GM21529 (cell line): ENCODE measurements at regions not wholly inside any gene's neighbourhood (a gene's known extent, or its start where the extent isn't known, plus 50 kb on each side); places are given as distances from the start of the nearest gene placed in this dataset.
"Not testable (repeated sequence)": the region's sequence is repeated elsewhere in the genome, so short reads cannot be mapped to it uniquely, and the experiment has no call there.

Experiments
- ATAC-seq: cut with Tn5 transposase; IDR thresholded peaks from one replicate; pipeline ENCODE4 v1.9.1; 2021; ENCODE audit not compliant: unreplicated experiment

DNA sequence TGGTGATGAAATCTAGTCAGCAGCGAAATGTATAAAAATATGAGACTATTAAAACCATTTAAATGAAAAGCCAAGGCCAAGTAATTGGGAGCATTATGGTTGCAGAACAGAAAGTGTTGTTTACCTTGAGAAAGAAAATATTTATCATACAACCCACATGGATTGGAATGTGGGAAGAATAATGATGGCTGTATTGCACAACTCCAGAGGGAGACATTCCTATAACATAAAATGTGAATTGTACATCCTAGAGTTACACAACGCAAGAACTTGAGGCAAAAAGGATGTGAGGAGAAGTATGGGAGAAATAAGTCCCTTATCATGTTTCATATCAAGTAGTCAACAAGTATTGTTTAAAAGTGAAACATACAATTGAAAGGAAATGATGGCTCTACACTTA, 1014.0 kb upstream of the SEMA6A start:
- ATAC-seq = no peak

GRCh38 chr5:117587111-117587510, 1012.5 kb upstream of the SEMA6A start:
- ATAC-seq = no peak

DNA sequence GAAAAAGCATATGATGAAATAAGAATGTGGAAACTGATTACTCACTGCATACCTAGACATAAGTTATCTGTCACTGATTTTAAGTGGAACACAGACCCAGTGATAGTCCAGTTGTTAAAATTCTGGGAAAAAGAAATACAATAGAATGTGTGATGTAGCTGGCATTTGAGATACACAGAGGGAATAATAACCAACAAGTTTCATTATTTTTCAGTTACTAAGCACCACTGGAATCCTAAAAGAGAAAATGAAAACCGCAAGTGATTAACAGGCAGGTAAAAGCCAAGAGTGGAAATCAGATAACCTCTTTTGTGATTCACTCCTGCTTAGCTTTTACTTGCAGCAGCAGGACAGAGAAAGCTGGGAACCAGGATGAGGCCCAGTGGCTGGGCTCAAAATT, 994.0 kb upstream of the SEMA6A start:
- no peak for ATAC-seq

DNA sequence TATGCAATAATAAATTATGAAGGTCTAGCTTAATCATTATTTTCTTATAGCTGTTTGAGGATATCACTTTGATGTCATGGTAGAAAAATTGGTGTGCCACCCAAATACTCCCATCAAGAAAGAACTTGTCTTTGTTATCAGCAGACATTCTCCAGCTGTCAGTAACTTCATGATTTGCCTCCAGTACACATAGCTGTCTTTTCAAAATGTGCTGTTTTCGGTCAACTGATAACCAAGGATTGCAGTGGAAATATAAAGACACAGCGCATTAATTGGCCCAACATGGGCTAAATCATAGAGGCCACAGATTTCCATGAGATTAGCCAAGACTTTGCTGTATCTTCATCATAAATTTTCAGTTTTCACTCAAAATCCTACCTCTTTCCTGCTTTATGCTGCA, 993.5 kb upstream of the SEMA6A start:
- ATAC-seq = no peak

DNA sequence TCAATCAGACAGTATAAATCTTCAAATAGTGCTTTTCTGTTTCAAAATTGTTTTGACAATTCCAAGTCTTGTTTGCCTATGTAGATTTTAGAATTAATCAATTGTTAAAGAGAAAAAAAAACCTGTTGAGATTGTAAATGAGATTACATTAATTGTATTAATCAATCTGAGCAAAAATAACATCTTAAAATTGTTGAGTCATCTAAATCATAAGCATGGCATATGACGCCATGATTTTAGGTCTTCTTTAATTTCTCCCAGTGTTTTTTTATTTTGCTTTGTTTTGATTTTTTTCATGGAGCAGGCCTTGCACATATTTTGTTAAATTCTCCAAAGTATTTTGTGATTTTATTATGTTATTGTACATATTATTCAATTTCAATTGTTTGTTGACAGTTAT, 988.0 kb upstream of the SEMA6A start:
- ATAC-seq = no peak

DNA sequence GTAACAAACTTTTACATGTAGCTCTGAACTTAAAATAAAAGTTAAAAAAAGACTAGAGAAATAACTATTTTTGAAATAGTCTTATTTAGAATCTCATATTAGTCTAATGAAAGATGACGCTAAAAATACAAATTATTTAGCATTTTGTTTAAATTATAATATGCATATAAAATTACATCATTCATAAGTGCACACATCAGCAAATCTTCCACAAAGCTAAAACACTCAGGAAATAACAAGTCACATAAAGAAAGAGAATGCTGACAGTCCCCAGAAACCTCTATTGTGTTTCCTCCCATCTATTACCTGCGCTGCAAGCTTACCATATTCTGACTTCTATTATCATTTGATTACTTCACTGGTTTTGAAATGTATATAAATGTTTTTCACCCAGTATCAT, 986.9 kb upstream of the SEMA6A start:
- no peak for ATAC-seq

DNA sequence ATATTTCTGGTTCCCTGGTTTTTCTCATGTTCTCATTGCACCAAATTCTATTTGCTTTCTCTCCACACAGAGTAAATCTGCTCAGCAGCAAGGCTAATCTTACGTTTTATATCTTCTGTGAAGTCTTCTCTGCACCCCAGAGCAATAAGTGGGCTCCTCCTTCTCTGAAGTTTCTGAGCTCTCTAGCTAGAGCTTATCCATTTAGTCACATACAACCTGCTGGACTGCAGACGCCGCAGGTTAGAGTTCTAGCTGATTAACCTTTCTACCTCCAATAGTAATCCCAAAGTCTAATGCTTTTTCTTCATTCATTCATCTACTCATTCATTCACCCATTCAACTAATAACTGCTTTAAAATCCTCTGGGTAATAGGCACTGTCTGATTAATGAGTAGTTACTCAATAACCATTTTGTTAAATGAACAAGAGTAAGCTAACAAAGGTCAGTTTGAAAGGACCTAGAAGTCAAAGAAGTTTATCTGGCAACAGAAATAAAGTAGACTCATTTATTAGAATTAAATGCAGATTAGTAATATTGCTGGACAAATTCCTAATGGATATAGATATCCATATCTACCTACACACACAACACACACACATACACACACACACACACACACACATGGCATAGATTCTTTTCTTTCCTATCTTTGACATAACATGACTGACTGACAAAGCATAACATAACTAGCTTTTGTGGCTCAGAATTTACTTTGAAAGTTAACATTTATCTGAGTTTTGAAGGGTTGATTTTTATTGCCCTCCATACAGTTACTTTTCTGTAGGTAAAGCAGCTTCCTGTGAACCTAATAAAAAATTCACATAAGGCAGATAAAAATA, 984.6 kb upstream of the SEMA6A start:
- no peak for ATAC-seq

GRCh38 chr5:117551236-117551635, 976.6 kb upstream of the SEMA6A start:
- no peak for ATAC-seq

DNA sequence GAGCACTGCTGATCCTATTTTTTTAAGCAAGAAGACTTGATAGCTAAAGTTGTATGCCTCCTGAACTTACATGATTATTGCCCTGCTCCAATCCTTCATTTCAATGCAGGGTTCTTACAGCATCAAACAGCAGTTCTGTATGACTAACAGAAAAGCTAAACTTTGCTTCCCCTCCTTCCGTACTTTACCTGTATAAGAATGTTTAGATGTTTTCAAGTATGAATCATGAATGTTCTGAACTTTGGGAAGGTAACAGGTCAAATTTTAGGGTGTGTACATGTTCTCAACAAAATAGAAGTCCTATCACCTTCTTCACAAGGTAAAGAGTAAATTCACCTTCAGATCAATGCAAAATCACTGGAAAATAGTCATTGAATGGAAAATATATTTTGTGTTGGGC, 972.6 kb upstream of the SEMA6A start:
- no peak for ATAC-seq

- no peak for ATAC-seq
Observed at GRCh38 chr5:117539692-117540091, 965.1 kb upstream of the SEMA6A start.

GRCh38 chr5:117533792-117534191, 959.2 kb upstream of the SEMA6A start:
- ATAC-seq = no peak

DNA sequence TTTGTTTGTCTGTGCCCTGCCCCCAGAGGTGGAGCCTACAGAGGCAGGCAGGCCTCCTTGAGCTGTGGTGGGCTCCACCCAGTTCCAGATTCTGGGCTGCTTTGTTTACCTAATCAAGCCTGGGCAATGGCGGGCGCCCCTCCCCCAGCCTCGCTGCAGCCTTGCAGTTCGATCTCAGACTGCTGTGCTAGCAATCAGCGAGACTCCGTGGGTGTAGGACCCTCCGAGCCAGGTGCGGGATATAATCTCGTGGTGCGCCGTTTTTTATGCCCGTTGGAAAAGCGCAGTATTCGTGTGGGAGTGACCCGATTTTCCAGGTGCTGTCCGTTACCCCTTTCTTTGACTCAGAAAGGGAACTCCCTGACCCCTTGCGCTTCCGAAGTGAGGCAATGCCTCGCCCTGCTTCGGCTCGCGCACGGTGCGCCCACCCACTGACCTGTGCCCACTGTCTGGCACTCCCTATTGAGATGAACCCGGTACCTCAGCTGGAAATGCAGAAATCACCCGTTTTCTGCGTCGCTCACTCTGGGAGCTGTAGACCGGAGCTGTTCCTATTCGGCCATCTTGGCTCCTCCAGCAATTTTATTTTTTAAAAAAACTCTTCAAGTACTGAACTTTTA, 958.5 kb upstream of the SEMA6A start:
- not testable (repeated sequence) for ATAC-seq

- no peak for ATAC-seq
Observed at GRCh38 chr5:117519957-117520500, 945.4 kb upstream of the SEMA6A start.

GRCh38 chr5:117504305-117504704, 929.7 kb upstream of the SEMA6A start:
- ATAC-seq = no peak

- ATAC-seq = no peak
Observed at GRCh38 chr5:117497601-117498000, 923.0 kb upstream of the SEMA6A start.

- ATAC-seq = no peak
Observed at GRCh38 chr5:117496801-117497200, 922.2 kb upstream of the SEMA6A start.

GRCh38 chr5:117494188-117494587, 919.6 kb upstream of the SEMA6A start:
- ATAC-seq = no peak

- no peak for ATAC-seq
Observed at GRCh38 chr5:117488976-117489500, 914.4 kb upstream of the SEMA6A start.

- ATAC-seq = no peak
Observed at GRCh38 chr5:117487556-117487955, 912.9 kb upstream of the SEMA6A start.

DNA sequence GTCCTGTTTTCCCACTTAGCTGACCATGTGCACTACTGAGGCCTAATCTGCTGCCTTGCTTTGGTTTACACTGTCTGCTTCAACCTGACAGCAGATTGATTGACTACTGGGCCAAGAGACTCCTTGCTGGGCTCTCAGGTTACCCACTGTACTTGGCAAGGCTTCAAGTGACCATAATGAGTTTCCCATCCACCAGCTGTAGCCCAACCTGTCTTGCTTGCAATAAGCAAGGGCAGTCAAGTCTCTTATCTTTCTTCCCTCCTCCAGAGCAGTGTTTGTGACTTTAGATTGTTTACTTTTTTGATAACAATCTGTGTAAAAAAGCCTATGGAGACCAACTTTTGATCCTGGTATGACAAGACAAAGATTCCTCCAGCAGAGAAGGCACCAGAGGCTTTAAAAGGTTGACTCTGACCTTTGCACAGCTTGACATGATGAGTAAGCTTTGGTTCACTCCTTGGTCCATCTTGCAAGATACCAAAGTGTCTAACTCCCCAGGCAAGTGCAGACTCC, 912.3 kb upstream of the SEMA6A start:
- ATAC-seq = no peak

DNA sequence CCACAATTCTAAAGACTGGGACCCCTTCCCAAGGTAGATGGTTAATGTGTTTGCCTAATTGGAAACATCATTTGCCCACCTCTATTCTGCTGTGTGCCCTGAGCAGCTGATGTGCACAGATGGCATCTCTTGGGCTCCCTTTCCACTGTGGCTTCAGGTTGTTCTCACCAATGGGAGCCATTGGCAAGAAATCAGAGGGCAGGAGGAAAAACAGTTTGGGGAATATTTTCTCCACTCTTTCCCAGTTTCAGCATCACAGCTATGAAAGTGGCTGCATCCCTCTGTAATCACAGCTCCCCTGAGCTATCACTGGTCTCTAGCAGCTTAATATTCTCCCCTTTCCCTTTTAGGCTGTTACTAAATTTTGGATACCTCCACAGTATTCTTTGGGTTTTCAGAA, 911.6 kb upstream of the SEMA6A start:
- ATAC-seq = no peak

DNA sequence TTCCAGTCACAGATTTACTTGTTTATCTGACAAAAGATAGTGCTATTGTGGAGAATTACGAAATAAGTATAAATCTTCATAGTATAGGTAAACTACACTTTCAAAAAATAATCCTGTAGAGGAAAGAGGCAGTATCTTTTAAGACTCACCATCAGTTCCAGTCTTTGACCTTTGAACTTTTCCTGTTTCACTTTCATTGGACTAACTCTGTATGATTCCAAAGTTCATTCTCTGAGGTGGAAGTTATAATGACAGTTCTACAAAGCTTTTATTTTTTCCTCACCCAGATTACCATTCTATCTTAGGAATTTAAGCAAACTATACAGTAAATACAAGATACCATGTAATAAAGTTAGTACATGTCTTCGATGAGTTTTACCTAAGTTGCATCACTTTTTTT, 901.3 kb upstream of the SEMA6A start:
- no peak for ATAC-seq
